EL (cell line): ENCODE measurements at regions not wholly inside any gene's neighbourhood (a gene's known extent, or its start where the extent isn't known, plus 50 kb on each side); places are given as distances from the start of the nearest gene placed in this dataset.
"Not testable (repeated sequence)": the region's sequence is repeated elsewhere in the genome, so short reads cannot be mapped to it uniquely, and the experiment has no call there.

Experiments used
- DNase-seq: peaks from one replicate; pipeline ENCODE4 v3.0.0-alpha.2; 2016

DNA sequence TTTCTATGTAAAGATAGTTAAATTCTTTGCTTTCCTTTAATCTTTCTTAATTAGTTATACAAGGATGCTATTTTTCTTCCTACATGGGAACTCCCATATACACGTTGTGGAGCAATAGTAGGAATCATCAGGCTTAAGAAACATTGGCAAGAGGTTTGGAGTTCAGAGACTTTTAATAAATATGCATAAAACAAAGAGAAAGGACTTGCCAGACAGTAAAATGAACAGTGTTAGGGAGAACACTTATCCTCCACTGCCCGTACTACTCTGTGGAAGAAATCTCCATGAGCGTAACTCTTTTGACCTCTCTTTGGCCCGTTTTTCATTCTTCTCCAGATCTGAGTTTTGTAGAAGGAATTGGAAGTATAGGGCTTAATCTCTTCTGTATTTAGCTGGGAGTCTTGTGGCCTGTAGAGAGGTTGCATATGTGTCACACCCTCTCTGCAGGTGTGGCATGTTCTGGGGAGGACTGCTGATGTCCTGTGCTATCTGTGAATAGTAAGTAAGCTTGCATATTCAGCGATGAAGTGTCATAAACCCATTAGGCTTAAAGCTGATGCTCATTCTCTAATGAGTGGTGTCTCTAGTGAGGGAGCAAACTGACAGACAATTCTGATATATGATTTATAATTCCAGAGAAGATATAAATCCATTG is 455.4 kb upstream of the FAR2 start:
- DNase-seq: no peak

GRCh38 chr12:28698553-28698952 is 450.5 kb upstream of the FAR2 start:
- DNase-seq: no peak

DNA sequence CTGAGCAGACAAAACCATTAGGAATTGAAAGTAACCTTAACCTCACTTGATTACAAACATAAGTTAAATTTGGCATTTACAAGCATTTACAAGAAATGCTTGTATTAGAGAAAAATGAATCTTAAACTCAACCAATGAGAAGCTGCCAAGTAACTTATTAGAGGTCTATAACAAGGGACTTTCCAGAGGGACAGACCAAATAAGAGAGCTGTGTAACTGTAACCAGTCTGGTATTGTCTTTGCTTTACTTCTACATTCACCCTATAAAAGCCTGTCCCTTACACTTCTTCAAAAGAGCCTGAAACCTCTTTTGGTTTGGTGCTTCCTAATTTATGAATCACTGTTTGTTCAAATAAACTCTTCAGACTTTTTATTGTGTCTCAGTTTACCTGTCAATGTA is 450.0 kb upstream of the FAR2 start:
- no peak for DNase-seq

GRCh38 chr12:28700161-28700560 is 448.9 kb upstream of the FAR2 start:
- no peak for DNase-seq

DNA sequence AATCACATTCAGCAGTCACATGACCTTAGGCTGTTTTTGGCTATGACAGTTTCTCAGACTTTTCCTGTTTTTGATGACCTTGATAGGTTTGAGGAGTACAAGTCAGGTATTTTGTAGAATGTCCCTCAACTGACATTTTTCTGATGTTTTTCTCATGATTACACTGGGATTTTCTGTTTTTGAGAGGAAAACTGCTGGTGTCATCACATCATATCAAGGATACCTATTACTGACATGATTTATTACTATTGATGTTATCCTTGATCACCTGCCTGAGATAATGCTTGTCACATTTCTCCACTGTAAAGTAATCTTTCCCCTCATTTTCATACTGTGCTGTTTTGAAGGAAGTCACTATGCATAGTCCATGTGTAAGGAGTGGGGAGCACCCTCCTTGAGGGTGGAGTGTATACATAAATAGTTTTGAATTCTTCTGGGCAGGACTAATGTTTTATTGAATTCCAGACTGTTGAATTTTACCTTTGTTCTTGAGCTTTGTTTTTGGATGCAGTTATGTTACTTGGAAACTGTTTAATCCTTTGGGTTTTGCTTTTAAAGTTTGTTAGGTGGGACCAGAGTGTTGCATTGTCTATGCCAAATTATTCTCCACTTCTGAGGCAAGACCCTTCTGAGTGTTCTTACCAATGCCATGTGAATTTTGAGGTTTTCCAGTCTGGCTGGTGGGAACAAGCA is 444.5 kb upstream of the FAR2 start:
- no peak for DNase-seq

GRCh38 chr12:28708918-28709371 is 440.1 kb upstream of the FAR2 start:
- peak; percentile 58 for DNase-seq

- no peak for DNase-seq
These were observed 438.9 kb upstream of the FAR2 start for GRCh38 chr12:28709986-28710685.

GRCh38 chr12:28710882-28711281 is 438.2 kb upstream of the FAR2 start:
- DNase-seq: peak; percentile 85

GRCh38 chr12:28711421-28711820 is 437.7 kb upstream of the FAR2 start:
- DNase-seq: no peak

DNA sequence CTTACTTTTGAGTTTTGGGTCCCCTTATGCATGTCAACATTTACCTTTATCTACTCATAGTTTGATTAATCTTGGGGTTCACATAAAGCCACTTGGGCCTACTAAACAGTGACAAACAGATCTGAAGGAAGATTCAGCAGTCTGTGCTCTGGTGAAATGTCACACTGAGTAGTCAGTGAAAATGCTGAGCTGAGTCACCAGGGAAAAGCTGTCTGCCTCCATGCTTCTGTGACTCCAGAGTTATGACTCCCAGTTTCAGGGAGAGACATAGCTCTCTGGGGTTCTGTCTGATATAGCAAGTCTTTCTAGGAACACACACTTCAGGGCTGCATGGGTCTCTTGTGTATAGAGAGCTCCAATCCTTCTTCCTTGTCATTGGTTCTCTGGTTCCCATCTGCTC is 406.3 kb upstream of the FAR2 start:
- DNase-seq: peak; percentile 1

DNA sequence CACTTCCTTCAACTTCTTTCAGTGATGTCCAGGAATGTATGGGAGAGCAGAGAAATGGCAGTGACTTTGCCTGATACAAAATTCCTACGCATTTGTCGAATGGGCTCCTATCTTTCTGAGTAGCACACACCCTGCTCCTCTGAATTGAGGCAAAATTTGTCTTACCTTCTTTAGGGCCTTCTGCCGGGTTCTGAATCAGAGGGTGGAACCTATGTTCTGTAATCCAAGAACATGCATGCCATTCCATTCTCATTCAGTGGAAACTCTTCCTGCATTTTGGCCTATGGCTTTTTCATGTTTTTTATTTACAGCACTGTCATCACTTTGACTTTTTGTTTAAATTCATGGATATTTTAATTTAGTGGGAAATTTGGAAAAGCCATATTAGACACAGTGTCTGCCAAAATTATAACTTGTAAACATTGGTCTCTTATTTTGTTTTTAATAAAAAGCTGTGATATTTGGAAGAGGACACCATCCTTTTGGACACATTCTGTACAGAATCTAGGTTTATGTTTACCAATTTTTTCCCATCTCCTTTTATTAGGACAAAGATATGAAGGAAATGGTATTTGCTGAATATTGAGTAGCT is 402.2 kb upstream of the FAR2 start:
- no peak for DNase-seq

DNA sequence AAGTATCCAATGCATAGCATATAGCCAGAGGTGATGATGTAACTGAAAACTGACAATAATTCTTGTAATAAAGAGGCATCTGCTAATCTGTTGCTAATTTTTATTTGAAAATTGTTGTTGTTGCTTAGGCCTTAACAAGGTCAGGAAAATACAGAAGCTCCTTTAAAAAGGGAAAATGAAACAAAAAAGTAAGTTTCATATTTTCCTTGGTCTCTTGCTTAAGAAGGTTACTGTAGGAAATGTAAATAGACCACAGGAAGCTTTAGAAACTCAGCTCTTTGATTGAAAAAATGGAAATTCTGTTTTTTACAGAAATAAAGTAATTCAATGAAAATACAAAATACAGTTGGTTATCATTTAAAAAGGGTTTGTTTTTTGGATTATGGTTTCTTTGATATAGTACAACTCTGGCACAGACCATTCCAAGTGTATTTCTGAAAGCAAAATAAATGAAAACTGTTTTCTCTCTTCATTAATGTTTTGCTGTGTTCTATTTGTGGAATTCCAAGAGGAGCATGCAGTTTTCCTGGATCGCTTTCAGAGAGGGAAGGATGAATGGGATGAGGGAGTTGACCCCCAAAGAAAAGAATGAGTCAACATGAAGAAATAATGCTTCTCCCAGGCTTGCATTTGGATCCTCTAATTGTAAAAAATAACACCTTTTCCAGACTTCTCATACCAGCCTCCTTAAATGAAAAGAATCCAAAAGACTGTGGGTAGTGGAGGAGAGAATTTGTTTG is 398.0 kb upstream of the FAR2 start:
- no peak for DNase-seq

GRCh38 chr12:28755027-28755426 is 394.1 kb upstream of the FAR2 start:
- no peak for DNase-seq

GRCh38 chr12:28759333-28759732 is 389.7 kb upstream of the FAR2 start:
- no peak for DNase-seq

- DNase-seq: not testable (repeated sequence)
These were observed 388.8 kb upstream of the FAR2 start for GRCh38 chr12:28760040-28760903.

DNA sequence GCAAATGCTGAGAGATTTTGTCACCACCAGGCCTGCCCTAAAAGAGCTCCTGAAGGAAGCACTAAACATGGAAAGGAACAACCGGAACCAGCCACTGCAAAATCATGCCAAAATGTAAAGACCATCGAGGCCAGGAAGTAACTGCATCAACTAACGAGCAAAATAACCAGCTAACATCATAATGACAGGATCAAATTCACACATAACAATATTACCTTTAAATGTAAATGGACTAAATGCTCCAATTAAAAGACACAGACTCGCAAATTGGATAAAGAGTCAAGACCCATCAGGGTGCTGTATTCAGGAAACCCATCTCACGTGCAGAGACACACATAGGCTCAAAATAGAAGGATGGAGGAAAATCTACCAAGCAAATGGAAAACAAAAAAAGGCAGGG is 387.2 kb upstream of the FAR2 start:
- DNase-seq: not testable (repeated sequence)

GRCh38 chr12:28766398-28766797 is 382.7 kb upstream of the FAR2 start:
- DNase-seq: no peak

DNA sequence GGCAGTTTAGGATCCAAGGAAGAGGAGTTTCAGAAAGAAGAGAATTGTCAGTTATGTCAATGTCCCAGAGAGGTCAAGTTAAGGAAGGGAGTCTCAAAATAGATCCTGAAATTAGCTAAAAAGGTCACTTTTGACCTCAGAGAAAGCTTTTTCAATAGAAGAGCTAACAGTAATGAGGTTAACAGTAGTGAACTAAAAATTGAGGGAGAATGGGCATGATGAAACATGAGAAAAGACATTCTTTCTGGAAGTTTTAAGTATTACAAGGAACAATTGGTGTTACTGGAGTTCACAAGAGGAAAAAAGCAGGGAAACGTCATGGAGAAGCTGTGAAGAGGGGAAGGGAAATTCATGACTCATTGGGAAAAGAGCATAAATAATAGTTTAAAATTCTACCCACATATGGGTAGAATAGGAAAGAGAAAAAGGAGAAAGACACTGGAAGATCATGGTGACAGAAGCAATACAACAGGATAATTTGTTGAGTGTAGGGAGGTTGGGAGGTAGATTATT is 381.2 kb upstream of the FAR2 start:
- DNase-seq: no peak

DNA sequence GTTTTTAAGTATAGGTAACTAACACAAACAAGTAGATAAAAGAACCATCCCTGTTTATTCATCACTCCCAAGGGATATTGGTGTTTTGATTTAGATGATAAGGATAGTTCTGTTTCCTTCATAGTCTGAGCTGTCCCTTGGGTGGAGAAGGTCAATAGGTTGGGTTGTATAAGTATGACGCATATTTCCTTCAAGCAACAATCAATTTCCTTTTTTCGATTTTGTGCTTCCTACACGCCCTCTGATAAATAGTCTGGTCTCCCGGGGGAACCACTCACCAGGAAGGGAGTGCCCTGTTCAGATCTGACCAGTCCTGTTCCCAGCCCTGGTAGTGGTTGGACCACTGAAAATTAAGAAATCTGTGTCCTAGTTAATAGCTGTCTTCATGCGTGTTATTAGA is 378.8 kb upstream of the FAR2 start:
- no peak for DNase-seq

DNA sequence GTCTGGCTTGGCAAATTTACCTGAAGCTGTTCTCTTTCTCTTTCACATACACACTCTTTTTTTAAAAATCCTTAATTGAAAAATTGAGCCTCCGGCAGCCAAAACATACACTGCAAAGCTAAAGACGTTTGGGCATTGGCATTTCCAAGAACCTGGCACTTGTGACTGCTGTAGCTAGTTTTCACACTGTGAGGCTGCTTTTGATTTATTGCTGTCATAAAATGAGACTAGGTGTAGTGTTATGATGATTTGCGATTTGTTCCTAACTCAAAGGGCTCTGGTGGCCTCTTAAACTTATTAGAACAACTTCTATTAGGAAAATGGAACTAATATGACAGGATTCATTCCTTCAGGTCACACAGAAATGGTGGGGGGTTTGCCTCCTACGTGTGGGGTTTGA is 377.1 kb upstream of the FAR2 start:
- no peak for DNase-seq

DNA sequence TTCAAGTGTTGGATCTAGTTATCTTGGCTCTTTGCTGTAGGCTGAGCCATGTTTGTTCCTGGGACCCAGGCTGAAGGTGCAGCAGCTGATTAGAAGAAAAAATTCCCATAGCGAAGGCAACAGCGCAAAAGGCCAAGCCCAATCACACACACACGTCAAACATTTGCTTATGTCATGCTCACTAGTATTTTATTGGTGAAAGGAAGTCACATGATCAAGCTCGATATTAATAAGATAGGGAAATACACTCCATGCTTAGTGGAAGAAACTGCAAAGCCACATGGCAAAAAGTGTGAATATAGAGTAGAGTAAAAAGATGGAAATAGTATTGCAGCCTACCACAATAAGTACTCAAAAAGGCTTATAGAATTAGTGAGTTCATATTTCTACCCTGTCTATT is 373.5 kb upstream of the FAR2 start:
- DNase-seq: no peak

- DNase-seq: no peak
These were observed 372.9 kb upstream of the FAR2 start for GRCh38 chr12:28776220-28776619.
